ENCODE measurements at regions not wholly inside any gene's neighbourhood (a gene's known extent, or its start where the extent isn't known, plus 50 kb on each side); places are given as distances from the start of the nearest gene placed in this dataset.

- Mint-ChIP-seq H3K27me3 (ENCODE audit: insufficient read depth, unreplicated experiment) (no peaks in the 10 kb centered on the region), H3K27ac (ENCODE audit: unreplicated experiment) (no peak overlapping the region), H3K36me3 (ENCODE audit: insufficient read depth, unreplicated experiment) (no peaks in the 10 kb centered on the region), H3K4me1 (ENCODE audit: low read depth, unreplicated experiment) (no peaks in the 10 kb centered on the region), H3K9me3 (ENCODE audit: unreplicated experiment) (peaks cover 5% of the 10 kb centered on the region), H3K4me3 (ENCODE audit: unreplicated experiment) (no peak overlapping the region)
- Histone ChIP-seq H3K4me1 (no peaks in the 10 kb centered on the region), H3K9me3 (peaks cover 12% of the 10 kb centered on the region; the same call in 1 of the 2 replicates), H3K27me3 (replicated peaks; ENCODE audit: control insufficient read depth, insufficient read depth, low read length) (no peaks in the 10 kb centered on the region), H3K36me3 (ENCODE audit: control insufficient read depth, insufficient read depth, low read length) (no peaks in the 10 kb centered on the region), H3K4me3 (ENCODE audit: low read depth, low read length) (no peak overlapping the region)
- intact Hi-C loops (cut with micrococcal nuclease; ENCODE audit: unreplicated experiment) = no loop called here
- TF ChIP-seq, protein P1, sequence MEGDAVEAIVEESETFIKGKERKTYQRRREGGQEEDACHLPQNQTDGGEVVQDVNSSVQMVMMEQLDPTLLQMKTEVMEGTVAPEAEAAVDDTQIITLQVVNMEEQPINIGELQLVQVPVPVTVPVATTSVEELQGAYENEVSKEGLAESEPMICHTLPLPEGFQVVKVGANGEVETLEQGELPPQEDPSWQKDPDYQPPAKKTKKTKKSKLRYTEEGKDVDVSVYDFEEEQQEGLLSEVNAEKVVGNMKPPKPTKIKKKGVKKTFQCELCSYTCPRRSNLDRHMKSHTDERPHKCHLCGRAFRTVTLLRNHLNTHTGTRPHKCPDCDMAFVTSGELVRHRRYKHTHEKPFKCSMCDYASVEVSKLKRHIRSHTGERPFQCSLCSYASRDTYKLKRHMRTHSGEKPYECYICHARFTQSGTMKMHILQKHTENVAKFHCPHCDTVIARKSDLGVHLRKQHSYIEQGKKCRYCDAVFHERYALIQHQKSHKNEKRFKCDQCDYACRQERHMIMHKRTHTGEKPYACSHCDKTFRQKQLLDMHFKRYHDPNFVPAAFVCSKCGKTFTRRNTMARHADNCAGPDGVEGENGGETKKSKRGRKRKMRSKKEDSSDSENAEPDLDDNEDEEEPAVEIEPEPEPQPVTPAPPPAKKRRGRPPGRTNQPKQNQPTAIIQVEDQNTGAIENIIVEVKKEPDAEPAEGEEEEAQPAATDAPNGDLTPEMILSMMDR (IDR thresholded peaks at IDR 0.05; ENCODE audit: insufficient read depth in 1 of 2, low read depth in 1 of 2, low read length in 1 of 2, severe bottlenecking in 1 of 2, unreplicated experiment in 1 of 2) = no peak
- ChIA-PET CTCF (no interaction called here), POLR2A (no interaction called here)
- DNase-seq = peak in 1 of 2 experiments; percentile 22
- no TSS peak for BruUV-seq (replicated peaks)
Measured at GRCh38 chr10:37679465-37679864, 177.9 kb downstream of the ZNF248 start.

GRCh38 chr10:37675449-37675848 lies 182.0 kb downstream of the ZNF248 start:
- Mint-ChIP-seq H3K9me3 (ENCODE audit: unreplicated experiment) (peaks cover 27% of the 10 kb centered on the region), H3K4me3 (ENCODE audit: unreplicated experiment) (no peak overlapping the region), H3K27me3 (ENCODE audit: insufficient read depth, unreplicated experiment) (no peaks in the 10 kb centered on the region), H3K4me1 (ENCODE audit: low read depth, unreplicated experiment) (no peaks in the 10 kb centered on the region), H3K36me3 (ENCODE audit: insufficient read depth, unreplicated experiment) (no peaks in the 10 kb centered on the region), H3K27ac (ENCODE audit: unreplicated experiment) (no peak overlapping the region)
- intact Hi-C loops (cut with micrococcal nuclease; ENCODE audit: unreplicated experiment) = no loop called here
- CTCF ChIA-PET = no interaction called here
- BruUV-seq (replicated peaks) = no TSS peak
- Histone ChIP-seq H3K4me1 (no peaks in the 10 kb centered on the region), H3K36me3 (ENCODE audit: control insufficient read depth, insufficient read depth, low read length) (no peaks in the 10 kb centered on the region), H3K4me3 (ENCODE audit: low read depth, low read length) (no peak overlapping the region), H3K9me3 (peaks cover 22% of the 10 kb centered on the region; the same call in 1 of the 2 replicates), H3K27me3 (replicated peaks; ENCODE audit: control insufficient read depth, insufficient read depth, low read length) (no peaks in the 10 kb centered on the region)
- POLR2A ChIA-PET = no interaction called here
- TF ChIP-seq, protein P1 (IDR thresholded peaks at IDR 0.05; ENCODE audit: insufficient read depth in 1 of 2, low read depth in 1 of 2, low read length in 1 of 2, severe bottlenecking in 1 of 2, unreplicated experiment in 1 of 2) = no peak
- no peak for DNase-seq

DNA sequence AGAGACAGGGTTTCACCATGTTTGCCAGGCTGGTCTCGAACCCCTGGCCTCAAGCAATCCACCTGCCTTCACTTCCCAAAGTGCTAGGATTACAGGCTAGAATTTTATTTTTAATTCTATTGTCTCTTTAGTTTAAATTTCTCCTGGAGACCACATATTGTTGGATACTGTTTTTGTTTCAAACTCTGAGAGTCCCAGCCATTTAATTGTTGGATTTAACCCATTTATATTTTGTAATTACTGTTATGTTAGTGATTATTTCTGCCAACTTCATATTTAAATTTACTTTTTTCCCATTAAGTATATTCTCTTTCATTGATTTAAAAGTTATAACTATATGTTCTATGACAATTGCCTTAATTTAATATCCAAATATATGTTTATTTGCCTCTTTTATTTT lies 185.6 kb downstream of the ZNF248 start:
- Mint-ChIP-seq H3K27me3 (ENCODE audit: insufficient read depth, unreplicated experiment) (no peaks in the 10 kb centered on the region), H3K9me3 (ENCODE audit: unreplicated experiment) (peaks cover 27% of the 10 kb centered on the region), H3K4me1 (ENCODE audit: low read depth, unreplicated experiment) (no peaks in the 10 kb centered on the region), H3K36me3 (ENCODE audit: insufficient read depth, unreplicated experiment) (no peaks in the 10 kb centered on the region), H3K4me3 (ENCODE audit: unreplicated experiment) (no peak overlapping the region), H3K27ac (ENCODE audit: unreplicated experiment) (no peak overlapping the region)
- TF ChIP-seq, protein P1 (IDR thresholded peaks at IDR 0.05; ENCODE audit: insufficient read depth in 1 of 2, low read depth in 1 of 2, low read length in 1 of 2, severe bottlenecking in 1 of 2, unreplicated experiment in 1 of 2) = no peak
- CTCF ChIA-PET = no interaction called here
- Histone ChIP-seq H3K9me3 (peaks cover 12% of the 10 kb centered on the region; the same call in 1 of the 2 replicates), H3K4me3 (ENCODE audit: low read depth, low read length) (no peak overlapping the region), H3K36me3 (ENCODE audit: control insufficient read depth, insufficient read depth, low read length) (no peaks in the 10 kb centered on the region), H3K4me1 (no peaks in the 10 kb centered on the region), H3K27me3 (replicated peaks; ENCODE audit: control insufficient read depth, insufficient read depth, low read length) (no peaks in the 10 kb centered on the region)
- BruUV-seq (replicated peaks) = no TSS peak
- intact Hi-C loops (cut with micrococcal nuclease; ENCODE audit: unreplicated experiment) = no loop called here
- POLR2A ChIA-PET = no interaction called here
- no peak for DNase-seq

Data from Caco-2 (cell line).